WTC11 (cell line): ENCODE measurements at regions not wholly inside any gene's neighbourhood (a gene's known extent, or its start where the extent isn't known, plus 50 kb on each side); places are given as distances from the start of the nearest gene placed in this dataset.

Experiments used
- ATF1 ChIP-seq: sonication (generic); formaldehyde crosslinking; IDR thresholded peaks from 2 replicates; pipeline ENCODE4 v1.8.1; 2023; ENCODE audit warnings: mild to moderate bottlenecking, moderate library complexity, missing genetic modification reagents
- ATF3 ChIP-seq: sonication (generic); formaldehyde crosslinking; conservative IDR thresholded peaks from 2 replicates; pipeline ENCODE4 v1.8.1; 2022; ENCODE audit warnings: mild to moderate bottlenecking, missing genetic modification reagents
- CBFB ChIP-seq: sonication (generic); formaldehyde crosslinking; IDR thresholded peaks from 2 replicates; pipeline ENCODE4 v1.8.1; 2022; ENCODE audit warnings: mild to moderate bottlenecking, low read depth, missing genetic modification reagents
- CREB1 ChIP-seq: sonication (generic); formaldehyde crosslinking; IDR thresholded peaks from 2 replicates; pipeline ENCODE4 v1.8.0; 2023; ENCODE audit warnings: mild to moderate bottlenecking, missing genetic modification reagents
- KAT7 ChIP-seq: sonication (generic); formaldehyde crosslinking; IDR thresholded peaks from 2 replicates; pipeline ENCODE4 v1.8.1; 2023; ENCODE audit warnings: missing genetic modification reagents, mild to moderate bottlenecking, borderline replicate concordance
- NR3C1 ChIP-seq: sonication (generic); formaldehyde crosslinking; conservative IDR thresholded peaks from 2 replicates; pipeline ENCODE4 v1.8.1; 2023; ENCODE audit warnings: low read depth, mild to moderate bottlenecking, missing genetic modification reagents
- PREB ChIP-seq: sonication (generic); formaldehyde crosslinking; IDR thresholded peaks from 2 replicates; pipeline ENCODE4 v1.8.1; 2022; ENCODE audit warnings: mild to moderate bottlenecking, missing genetic modification reagents, moderate library complexity, borderline replicate concordance
- ZBTB21 ChIP-seq: sonication (generic); formaldehyde crosslinking; IDR thresholded peaks from 2 replicates; pipeline ENCODE4 v1.8.1; 2023; ENCODE audit warnings: mild to moderate bottlenecking, missing genetic modification reagents, borderline replicate concordance
- ZNF138 ChIP-seq: sonication (generic); formaldehyde crosslinking; conservative IDR thresholded peaks from 2 replicates; pipeline ENCODE4 v1.8.1; 2022; ENCODE audit warnings: mild to moderate bottlenecking, moderate library complexity, missing genetic modification reagents
- ZNF263 ChIP-seq: sonication (generic); formaldehyde crosslinking; IDR thresholded peaks from 2 replicates; pipeline ENCODE4 v1.8.1; 2022; ENCODE audit warnings: low read depth, mild to moderate bottlenecking, moderate library complexity, missing genetic modification reagents
- TF ChIP-seq, protein P1 (sequence below): fragments of 200-600 bp; IDR thresholded peaks from 2 replicates; pipeline ENCODE4 v1.8.0; 2022; ENCODE audit warnings: antibody characterized with exemption
- TF ChIP-seq, protein P2 (sequence below): sonication (generic); formaldehyde crosslinking; conservative IDR thresholded peaks from 2 replicates; pipeline ENCODE4 v1.8.1; 2023; ENCODE audit warnings: mild to moderate bottlenecking, low read depth, missing genetic modification reagents, moderate library complexity
- TF ChIP-seq, protein P3 (sequence below): fragments of 250-450 bp; sonication (Bioruptor Pico); IDR thresholded peaks from 2 replicates; pipeline ENCODE4 v2.1.2; 2022; ENCODE audit warnings: mild to moderate bottlenecking, moderate library complexity
- TF ChIP-seq, protein P4 (sequence below): sonication (generic); formaldehyde crosslinking; IDR thresholded peaks from 2 replicates; pipeline ENCODE4 v1.8.0; 2022; ENCODE audit warnings: mild to moderate bottlenecking, missing genetic modification reagents

GRCh38 chr6:91242614-91242949 is 655.7 kb upstream of the MAP3K7 start:
- TF ChIP-seq, protein P1, sequence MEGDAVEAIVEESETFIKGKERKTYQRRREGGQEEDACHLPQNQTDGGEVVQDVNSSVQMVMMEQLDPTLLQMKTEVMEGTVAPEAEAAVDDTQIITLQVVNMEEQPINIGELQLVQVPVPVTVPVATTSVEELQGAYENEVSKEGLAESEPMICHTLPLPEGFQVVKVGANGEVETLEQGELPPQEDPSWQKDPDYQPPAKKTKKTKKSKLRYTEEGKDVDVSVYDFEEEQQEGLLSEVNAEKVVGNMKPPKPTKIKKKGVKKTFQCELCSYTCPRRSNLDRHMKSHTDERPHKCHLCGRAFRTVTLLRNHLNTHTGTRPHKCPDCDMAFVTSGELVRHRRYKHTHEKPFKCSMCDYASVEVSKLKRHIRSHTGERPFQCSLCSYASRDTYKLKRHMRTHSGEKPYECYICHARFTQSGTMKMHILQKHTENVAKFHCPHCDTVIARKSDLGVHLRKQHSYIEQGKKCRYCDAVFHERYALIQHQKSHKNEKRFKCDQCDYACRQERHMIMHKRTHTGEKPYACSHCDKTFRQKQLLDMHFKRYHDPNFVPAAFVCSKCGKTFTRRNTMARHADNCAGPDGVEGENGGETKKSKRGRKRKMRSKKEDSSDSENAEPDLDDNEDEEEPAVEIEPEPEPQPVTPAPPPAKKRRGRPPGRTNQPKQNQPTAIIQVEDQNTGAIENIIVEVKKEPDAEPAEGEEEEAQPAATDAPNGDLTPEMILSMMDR: no peak
- TF ChIP-seq, protein P2, sequence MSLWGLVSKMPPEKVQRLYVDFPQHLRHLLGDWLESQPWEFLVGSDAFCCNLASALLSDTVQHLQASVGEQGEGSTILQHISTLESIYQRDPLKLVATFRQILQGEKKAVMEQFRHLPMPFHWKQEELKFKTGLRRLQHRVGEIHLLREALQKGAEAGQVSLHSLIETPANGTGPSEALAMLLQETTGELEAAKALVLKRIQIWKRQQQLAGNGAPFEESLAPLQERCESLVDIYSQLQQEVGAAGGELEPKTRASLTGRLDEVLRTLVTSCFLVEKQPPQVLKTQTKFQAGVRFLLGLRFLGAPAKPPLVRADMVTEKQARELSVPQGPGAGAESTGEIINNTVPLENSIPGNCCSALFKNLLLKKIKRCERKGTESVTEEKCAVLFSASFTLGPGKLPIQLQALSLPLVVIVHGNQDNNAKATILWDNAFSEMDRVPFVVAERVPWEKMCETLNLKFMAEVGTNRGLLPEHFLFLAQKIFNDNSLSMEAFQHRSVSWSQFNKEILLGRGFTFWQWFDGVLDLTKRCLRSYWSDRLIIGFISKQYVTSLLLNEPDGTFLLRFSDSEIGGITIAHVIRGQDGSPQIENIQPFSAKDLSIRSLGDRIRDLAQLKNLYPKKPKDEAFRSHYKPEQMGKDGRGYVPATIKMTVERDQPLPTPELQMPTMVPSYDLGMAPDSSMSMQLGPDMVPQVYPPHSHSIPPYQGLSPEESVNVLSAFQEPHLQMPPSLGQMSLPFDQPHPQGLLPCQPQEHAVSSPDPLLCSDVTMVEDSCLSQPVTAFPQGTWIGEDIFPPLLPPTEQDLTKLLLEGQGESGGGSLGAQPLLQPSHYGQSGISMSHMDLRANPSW (CRISPR knock-in tag): no peak
- TF ChIP-seq ZBTB21 (CRISPR knock-in tag): no peak
- TF ChIP-seq CREB1: no peak
- TF ChIP-seq, protein P3, sequence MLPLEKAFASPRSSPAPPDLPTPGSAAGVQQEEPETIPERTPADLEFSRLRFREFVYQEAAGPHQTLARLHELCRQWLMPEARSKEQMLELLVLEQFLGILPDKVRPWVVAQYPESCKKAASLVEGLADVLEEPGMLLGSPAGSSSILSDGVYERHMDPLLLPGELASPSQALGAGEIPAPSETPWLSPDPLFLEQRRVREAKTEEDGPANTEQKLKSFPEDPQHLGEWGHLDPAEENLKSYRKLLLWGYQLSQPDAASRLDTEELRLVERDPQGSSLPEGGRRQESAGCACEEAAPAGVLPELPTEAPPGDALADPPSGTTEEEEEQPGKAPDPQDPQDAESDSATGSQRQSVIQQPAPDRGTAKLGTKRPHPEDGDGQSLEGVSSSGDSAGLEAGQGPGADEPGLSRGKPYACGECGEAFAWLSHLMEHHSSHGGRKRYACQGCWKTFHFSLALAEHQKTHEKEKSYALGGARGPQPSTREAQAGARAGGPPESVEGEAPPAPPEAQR (CRISPR knock-in tag): no peak
- TF ChIP-seq, protein P4, sequence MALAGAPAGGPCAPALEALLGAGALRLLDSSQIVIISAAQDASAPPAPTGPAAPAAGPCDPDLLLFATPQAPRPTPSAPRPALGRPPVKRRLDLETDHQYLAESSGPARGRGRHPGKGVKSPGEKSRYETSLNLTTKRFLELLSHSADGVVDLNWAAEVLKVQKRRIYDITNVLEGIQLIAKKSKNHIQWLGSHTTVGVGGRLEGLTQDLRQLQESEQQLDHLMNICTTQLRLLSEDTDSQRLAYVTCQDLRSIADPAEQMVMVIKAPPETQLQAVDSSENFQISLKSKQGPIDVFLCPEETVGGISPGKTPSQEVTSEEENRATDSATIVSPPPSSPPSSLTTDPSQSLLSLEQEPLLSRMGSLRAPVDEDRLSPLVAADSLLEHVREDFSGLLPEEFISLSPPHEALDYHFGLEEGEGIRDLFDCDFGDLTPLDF (CRISPR knock-in tag): no peak
- TF ChIP-seq ATF1 (CRISPR knock-in tag): no peak
- no peak for TF ChIP-seq ZNF263 (CRISPR knock-in tag)
- no peak for TF ChIP-seq ATF3 (CRISPR knock-in tag)
- no peak for TF ChIP-seq KAT7 (CRISPR knock-in tag)
- no peak for TF ChIP-seq PREB (CRISPR knock-in tag)
- TF ChIP-seq NR3C1 (CRISPR knock-in tag): no peak
- TF ChIP-seq ZNF138 (CRISPR knock-in tag): no peak
- TF ChIP-seq CBFB (CRISPR knock-in tag): no peak
